HepG2 (cell line): ENCODE measurements at regions not wholly inside any gene's neighbourhood (a gene's known extent, or its start where the extent isn't known, plus 50 kb on each side); places are given as distances from the start of the nearest gene placed in this dataset.

Source experiments
- ATAC-seq: fragments of 200-7000 bp; cut with Tn5 transposase; 3 replicates; pipeline ENCODE4 v1.9.1; 2020; ENCODE audit warnings: mild to moderate bottlenecking, moderate library complexity
- BruUV-seq: library from RNA; stranded (reverse); fragments of 400-500 nt; replicated peaks from 2 replicates; lab custom pipeline; 2021; lab: Mats Ljungman, UMichigan
- CTCF ChIA-PET: fragments of 300-600 bp; formaldehyde crosslinking; extraction: SDS; loops from one replicate; lab custom pipeline; 2021; ENCODE audit warnings: low total read pairs, inconsistent platforms, low intra/inter-chr PET ratio; lab: Yijun Ruan, JAX
- POLR2A ChIA-PET: fragments of 350-600 bp; sonication (Branson Sonifier 250); formaldehyde crosslinking; loops from one replicate; lab custom pipeline; 2020; ENCODE audit warnings: antibody characterized with exemption, inconsistent platforms; lab: Yijun Ruan, JAX
- DNase-seq: peaks from one replicate; pipeline ENCODE4 v3.0.0-alpha.2; 2015; ENCODE audit warnings: low spot score
- FAIRE-seq: peaks from 3 replicates; lab custom pipeline; 2011; peaks lifted over from hg19 to GRCh38; lab: Jason Lieb, UNC
- H2AFZ ChIP-seq: one replicate; pipeline ENCODE4 v1.6.1; 2011; ENCODE audit warnings: low read length, inconsistent platforms
- H3K27ac ChIP-seq: fragments of 300-600 bp; 3 replicates; pipeline ENCODE4 v1.8.0; 2011; ENCODE audit warnings: mixed run types, mild to moderate bottlenecking, mixed read lengths, low read length, inconsistent platforms; ENCODE audit not compliant: insufficient read depth; ENCODE audit errors: extremely low read length
- H3K27me3 ChIP-seq, 2 experiments: fragments of 200-600 bp in 1 of 2; 2 replicates in 1 of 2; 3 replicates in 1 of 2; pipeline versions ENCODE4 v1.6.0 to v1.8.0; 2011; ENCODE audit warnings: low read length in 2 of 2, mild to moderate bottlenecking in 2 of 2, moderate library complexity in 2 of 2, inconsistent platforms in 1 of 2; ENCODE audit not compliant: insufficient read depth in 2 of 2, control insufficient read depth in 1 of 2
- H3K36me3 ChIP-seq, 2 experiments: fragments of 200-600 bp in 1 of 2; replicated peaks in 1 of 2; 2 replicates in 1 of 2; 3 replicates in 1 of 2; pipeline versions ENCODE4 v1.5.1 to v1.8.0; 2011; ENCODE audit warnings: low read length in 2 of 2, inconsistent platforms in 1 of 2; ENCODE audit not compliant: insufficient read depth in 2 of 2, control insufficient read depth in 1 of 2
- H3K4me1 ChIP-seq: 2 replicates; pipeline ENCODE4 v1.5.1; 2012; ENCODE audit warnings: low read length, inconsistent platforms; ENCODE audit not compliant: insufficient read depth
- H3K4me2 ChIP-seq: 2 replicates; pipeline ENCODE4 v1.6.0; 2011; ENCODE audit warnings: low read depth, low read length, inconsistent platforms
- H3K4me3 ChIP-seq, 3 experiments: fragments of 200-600 bp in 1 of 3; sonication (generic), shearing (Covaris generic) in 1 of 3; replicated peaks in 1 of 3; 2 replicates each; pipeline ENCODE4 v1.5.1; 2011 to 2016; ENCODE audit warnings: low read length in 3 of 3, inconsistent platforms in 2 of 3, low read depth in 2 of 3, mild to moderate bottlenecking in 2 of 3, control low read depth in 1 of 3, mixed read lengths in 1 of 3; ENCODE audit not compliant: insufficient read depth in 1 of 3
- H3K79me2 ChIP-seq: one replicate; pipeline ENCODE4 v1.6.1; 2011; ENCODE audit warnings: low read length, inconsistent platforms; ENCODE audit not compliant: insufficient read depth
- H3K9ac ChIP-seq: 2 replicates; pipeline ENCODE4 v1.6.0; 2011; ENCODE audit warnings: mild to moderate bottlenecking, low read depth, low read length, inconsistent platforms; ENCODE audit not compliant: insufficient read depth
- H3K9me3 ChIP-seq: 2 replicates; pipeline ENCODE4 v1.5.1; 2012; ENCODE audit warnings: mild to moderate bottlenecking, low read length
- H4K20me1 ChIP-seq: 2 replicates; pipeline ENCODE4 v1.6.0; 2011; ENCODE audit warnings: inconsistent platforms, mild to moderate bottlenecking, low read length, moderate library complexity; ENCODE audit not compliant: insufficient read depth
- HNRNPH1 ChIP-seq: fragments of 200-400 bp; formaldehyde crosslinking; optimal IDR thresholded peaks from 2 replicates; pipeline ENCODE3; 2017; ENCODE audit warnings: mild to moderate bottlenecking, low read depth, low read length
- TARDBP ChIP-seq: sonication (generic); formaldehyde crosslinking; IDR thresholded peaks from 2 replicates; pipeline ENCODE4 v1.8.0; 2022; ENCODE audit warnings: mild to moderate bottlenecking, missing genetic modification reagents
- ZNF318 ChIP-seq: sonication (generic); formaldehyde crosslinking; IDR thresholded peaks from 2 replicates; pipeline ENCODE4 v1.4.0; 2020; ENCODE audit warnings: mild to moderate bottlenecking, missing genetic modification reagents
- ZNF841 ChIP-seq: sonication (generic); formaldehyde crosslinking; IDR thresholded peaks from 2 replicates; pipeline ENCODE4 v1.8.1; 2023; ENCODE audit warnings: missing genetic modification reagents, borderline replicate concordance
- WGBS: methylation state at CpG from one replicate; pipeline ENCODE4 v1.1.6; 2017; ENCODE audit warnings: low lambda C conversion rate; 5-methylcytosine and 5-hydroxymethylcytosine counted together
- in situ Hi-C: cut with HindIII; loops from 2 replicates; pipeline ENCODE4 v1.10.0; 2017; ENCODE audit warnings: low pct_unique_long_range_greater_than_20kb; ENCODE audit not compliant: extremely low pct_ligation_motif_present
- intact Hi-C: fragments of 100-400 bp; cut with micrococcal nuclease; formaldehyde crosslinking; loops from one replicate; pipeline ENCODE4 v1.10.0; 2022; ENCODE audit not compliant: unreplicated experiment

GRCh38 chr13:29918845-29919244, 68.4 kb upstream of the UBL3 start:
- no peaks in the 10 kb centered on the region for H3K9me3 ChIP-seq
- H3K9ac ChIP-seq: no peak overlapping the region
- H3K36me3 ChIP-seq: no peaks in the 10 kb centered on the region
- FAIRE-seq (no peak), DNase-seq (no peak), ATAC-seq (no peak)
- intact Hi-C loops (no loop called here), in situ Hi-C loops (no loop called here)
- no peaks in the 10 kb centered on the region for H3K79me2 ChIP-seq
- ChIA-PET CTCF (no interaction called here), POLR2A (no interaction called here)
- BruUV-seq: no TSS peak
- peaks cover 52% of the 10 kb centered on the region for H3K4me1 ChIP-seq
- H3K4me3 ChIP-seq: no peak overlapping the region
- no peak overlapping the region for H2AFZ ChIP-seq
- no peaks in the 10 kb centered on the region; a peak in 1 of 5 replicates for H3K27me3 ChIP-seq
- TF ChIP-seq HNRNPH1 (no peak), ZNF841 (CRISPR knock-in tag) (no peak), ZNF318 (CRISPR knock-in tag) (no peak), TARDBP (CRISPR knock-in tag) (no peak)
- no peaks in the 10 kb centered on the region for H4K20me1 ChIP-seq
- WGBS: 82% methylated on average over 4 of the region's 4 CpGs
- H3K4me2 ChIP-seq: no peak overlapping the region
- H3K27ac ChIP-seq: no peak overlapping the region
